ENCODE measurements at regions not wholly inside any gene's neighbourhood (a gene's known extent, or its start where the extent isn't known, plus 50 kb on each side); places are given as distances from the start of the nearest gene placed in this dataset.

DNA sequence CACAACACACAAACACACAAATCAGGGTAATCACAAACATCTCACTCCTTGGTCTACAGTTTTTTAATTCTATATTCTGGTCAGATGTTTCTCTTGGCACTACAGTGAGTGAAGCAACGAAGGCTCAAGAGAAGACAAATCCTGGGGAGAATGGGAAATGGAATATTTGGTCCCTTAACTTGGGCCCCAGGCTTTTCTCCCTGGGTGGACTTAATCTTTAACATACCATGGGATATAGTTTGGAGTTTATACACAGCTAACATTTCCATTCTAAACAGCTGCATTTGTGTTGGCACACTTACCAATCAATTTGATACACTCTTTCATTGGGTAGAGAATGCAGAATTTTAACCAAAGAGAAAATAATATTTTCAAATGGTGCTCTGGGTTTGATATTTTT, 1132.6 kb upstream of the SLC10A2 start:
- no peak for DNase-seq

DNA sequence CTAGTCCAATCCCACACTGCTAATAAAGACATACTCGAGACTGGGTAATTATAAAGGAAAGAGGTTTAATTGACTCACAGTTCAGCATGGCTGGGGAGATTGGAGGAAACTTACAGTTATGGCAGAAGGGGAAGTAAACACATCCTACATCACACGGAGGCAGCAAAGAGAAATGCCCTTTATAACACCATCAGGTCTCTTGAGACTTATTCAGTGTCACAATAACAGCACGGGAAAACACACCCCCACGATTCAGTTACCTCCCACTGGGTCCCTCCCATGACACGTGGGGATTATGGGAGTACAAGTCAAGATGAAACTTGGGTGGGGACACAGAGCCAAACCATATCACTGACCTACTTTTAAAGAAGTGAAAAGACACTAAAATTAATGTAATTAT, 1130.4 kb upstream of the SLC10A2 start:
- no peak for DNase-seq

- no peak for DNase-seq
Observed at GRCh38 chr13:104181526-104182231, 1115.5 kb upstream of the SLC10A2 start.

GRCh38 chr13:104170980-104171555, 1104.9 kb upstream of the SLC10A2 start:
- DNase-seq = no peak

DNA sequence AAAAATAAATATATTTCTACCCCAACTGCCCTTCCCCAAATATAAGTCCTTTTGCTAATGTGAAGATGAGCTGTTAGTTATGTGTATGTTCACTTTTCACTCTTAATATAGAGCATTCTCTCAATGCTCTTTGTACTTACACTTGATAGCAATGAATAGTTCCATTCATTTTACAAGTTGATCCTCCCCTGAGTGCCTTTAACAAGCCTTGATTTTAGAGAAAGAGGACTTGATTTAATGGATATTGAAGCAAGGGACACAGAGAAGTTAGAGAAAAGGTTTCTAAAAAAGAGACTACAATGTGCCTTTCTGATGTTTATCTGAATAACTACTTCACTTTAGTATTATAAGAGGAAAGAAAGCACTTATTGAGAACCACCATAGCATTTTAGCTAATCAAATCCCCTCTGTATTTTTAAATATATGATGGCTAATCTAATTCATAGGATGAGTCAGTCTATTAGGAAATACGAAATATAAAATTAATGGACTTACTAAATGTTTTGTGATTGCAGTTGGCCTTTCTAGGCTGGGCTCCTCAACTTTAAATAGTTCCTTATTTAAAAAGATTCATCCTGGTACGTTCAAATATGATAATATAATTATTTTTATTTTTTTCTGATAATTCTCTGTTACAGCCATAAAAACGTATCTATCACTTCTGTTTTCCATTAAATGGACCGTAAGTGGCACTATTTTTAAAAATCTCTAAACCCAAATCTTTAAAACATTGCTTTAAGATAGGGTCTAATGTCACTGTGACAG, 1097.8 kb upstream of the SLC10A2 start:
- no peak for DNase-seq

DNA sequence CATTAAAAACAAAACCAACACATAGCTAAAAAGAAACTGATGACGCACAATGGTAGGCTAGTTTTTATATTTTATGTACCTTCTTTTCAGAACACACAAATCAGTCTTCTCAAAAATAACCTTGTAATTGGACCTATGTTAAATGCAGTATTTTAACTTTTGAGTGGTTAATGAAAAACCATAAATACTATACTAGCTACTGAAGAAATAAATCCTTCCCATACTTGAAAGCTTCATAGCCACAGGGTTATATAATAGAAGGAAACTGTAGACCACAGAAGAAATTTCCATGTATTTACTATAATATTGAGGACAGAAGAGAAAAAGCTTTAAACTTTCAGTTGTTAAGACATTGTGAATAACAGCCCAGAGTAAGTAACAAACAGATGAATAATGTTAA, 1094.3 kb upstream of the SLC10A2 start:
- DNase-seq = no peak

- no peak for DNase-seq
Observed at GRCh38 chr13:104143760-104144416, 1077.7 kb upstream of the SLC10A2 start.

DNA sequence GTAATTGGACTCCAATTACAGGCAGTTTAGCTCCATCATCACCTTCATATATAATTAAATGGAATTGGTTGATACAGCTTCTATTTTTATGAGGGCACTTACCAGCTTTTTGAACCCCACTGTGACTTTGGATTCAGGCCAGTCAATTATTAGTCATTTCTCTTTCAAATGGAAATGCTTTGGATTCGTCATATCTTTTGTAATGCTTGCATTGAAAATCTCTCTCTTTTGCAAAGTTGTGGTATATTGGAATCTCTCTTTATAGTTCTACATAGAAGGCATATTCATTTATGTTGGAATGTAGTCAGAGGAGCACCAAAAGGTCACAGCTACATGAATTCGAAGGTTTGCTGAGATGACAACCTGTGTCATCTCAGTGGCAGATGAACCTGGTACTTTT, 1074.3 kb upstream of the SLC10A2 start:
- no peak for DNase-seq

GRCh38 chr13:104137416-104137815, 1071.2 kb upstream of the SLC10A2 start:
- DNase-seq = no peak

DNA sequence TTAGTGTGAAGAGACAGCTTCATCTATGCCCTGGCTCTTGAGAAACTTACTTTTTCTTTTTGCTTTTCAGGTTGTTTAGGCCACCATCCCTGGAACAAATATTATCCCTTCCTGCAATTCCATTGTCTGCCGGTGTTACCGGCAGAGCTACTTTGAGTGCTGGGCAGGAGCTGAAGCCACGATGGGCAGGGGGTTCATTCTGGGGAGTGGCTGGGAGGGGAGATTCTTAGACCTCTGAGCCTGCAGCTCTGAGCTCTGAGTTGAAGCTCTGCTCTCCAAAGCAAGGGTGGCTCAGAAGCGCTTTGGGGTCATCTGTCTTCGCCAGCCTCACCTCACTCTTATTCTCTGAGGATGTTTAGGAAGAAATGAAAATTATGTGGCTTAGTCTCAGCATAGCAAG, 1066.6 kb upstream of the SLC10A2 start:
- no peak for DNase-seq

GRCh38 chr13:104114101-104114500, 1047.9 kb upstream of the SLC10A2 start:
- no peak for DNase-seq

DNA sequence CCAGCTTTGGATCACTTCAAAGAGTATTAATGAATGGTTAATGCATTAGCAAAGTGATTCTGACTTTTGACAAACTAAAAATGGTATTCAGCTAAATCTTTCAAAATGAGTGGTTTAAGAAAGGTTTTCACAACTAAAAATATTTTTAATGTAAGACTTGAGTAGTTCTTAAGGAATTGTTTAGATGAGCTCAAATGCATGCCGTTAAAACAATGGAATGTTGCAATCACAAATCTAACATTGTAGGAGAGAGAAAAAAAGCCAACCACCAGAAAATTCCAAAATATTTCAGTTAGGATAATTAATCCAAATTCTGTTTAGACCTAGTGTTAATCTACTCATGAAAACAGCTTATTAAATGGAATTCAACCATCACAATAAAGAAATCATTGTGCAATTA, 1044.8 kb upstream of the SLC10A2 start:
- DNase-seq = no peak

GRCh38 chr13:104106705-104107393, 1040.6 kb upstream of the SLC10A2 start:
- DNase-seq = no peak

GRCh38 chr13:104105418-104106355, 1039.5 kb upstream of the SLC10A2 start:
- no peak for DNase-seq

- DNase-seq = no peak
Observed at GRCh38 chr13:104099750-104100149, 1033.5 kb upstream of the SLC10A2 start.

DNA sequence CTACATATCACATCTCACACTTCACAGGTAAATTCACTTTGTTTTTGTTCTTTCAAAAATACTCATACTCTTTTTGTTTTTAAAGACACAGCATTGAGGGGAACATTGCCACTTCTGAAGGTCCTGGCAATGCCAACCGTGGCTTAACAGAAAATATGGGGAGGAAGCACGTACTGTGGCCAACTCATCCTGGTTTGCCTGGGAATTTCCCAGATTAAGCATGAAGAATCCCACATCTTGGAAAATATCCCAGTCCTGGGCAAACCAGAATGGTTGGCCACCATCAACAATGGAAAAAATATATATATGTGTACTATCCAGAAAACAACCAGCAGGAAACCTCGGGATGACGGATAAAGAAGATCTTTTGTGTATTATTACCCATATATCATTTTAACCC, 1032.2 kb upstream of the SLC10A2 start:
- DNase-seq = no peak

GRCh38 chr13:104086759-104087158, 1020.5 kb upstream of the SLC10A2 start:
- no peak for DNase-seq

DNA sequence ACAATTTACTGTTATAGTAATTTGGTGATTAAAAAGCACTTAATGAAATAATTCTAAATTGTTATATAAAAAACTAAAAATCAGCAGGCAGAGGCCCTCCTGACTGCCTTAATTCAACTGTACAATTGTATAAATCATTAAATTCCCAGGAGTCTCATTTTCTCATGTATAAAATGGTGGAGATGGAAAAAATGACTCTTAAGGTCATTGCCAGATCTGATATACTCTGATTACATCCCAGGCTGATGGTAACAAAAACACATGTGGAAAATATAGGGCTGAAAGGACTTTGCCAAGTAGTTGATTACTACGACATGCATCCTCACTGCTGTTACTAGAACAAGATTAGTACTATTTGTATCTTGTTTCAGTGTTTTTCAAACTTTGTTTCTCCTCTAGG, 1020.0 kb upstream of the SLC10A2 start:
- DNase-seq = no peak

GRCh38 chr13:104085611-104086010, 1019.4 kb upstream of the SLC10A2 start:
- DNase-seq = no peak

DNA sequence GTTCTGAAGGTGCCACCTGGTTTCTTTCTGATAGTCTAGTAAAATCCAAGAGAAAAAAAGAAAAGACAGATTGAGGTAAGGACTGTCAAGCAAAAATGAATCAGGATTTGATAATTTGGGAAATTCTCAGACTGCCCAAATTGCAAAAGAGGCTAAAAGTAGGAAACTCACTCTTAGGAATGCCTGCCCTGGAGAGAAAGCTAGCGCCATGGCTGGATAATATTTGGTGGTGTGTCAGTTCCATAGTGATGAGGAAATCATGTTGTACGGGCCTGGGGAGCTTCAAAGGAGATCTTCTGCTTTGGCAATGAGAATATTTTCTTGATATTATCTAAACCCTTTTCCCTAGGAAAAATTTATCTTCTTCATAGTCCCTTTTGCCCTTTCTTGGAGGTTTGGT, 1008.1 kb upstream of the SLC10A2 start:
- DNase-seq = no peak

DNA sequence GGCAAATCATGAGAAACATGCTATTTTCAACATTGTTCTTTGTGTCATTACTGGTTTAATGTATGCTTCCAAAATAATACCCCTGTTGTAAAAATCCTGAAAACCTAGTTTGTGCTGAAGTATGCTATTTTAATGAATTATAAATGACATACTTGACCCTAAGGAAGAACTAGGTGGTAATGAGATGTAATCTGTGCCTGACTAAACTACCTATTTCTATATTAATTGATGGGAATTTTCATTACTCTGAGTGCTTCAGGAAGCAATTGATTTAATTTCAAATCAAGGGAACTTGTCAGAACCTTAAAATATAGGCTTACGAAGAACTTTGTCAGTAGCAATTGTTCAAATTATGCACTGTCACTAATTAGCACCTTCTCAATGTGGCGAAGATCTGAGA, 1005.6 kb upstream of the SLC10A2 start:
- DNase-seq = no peak

DNA sequence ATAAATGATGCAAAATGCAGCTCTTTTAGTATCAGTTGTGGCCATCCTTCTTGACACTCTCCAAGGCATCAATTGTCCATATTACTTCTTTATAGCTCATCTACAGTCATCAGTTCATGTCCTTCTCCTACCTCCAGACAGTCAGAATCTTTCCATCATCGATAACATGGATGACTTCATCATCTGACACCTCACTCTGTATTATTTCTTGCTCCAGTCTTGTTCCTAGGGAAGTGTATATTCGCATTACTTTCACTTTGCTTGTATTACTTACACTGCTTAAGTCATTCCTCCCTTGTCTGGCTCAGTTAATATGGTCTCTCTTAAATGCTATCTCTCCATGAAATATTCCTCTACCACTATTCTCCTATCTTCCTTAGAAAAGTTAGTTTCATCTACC, 999.1 kb upstream of the SLC10A2 start:
- DNase-seq = no peak

Data from stimulated activated naive CD4-positive, alpha-beta T cell (primary cell).